ENCODE measurements at regions not wholly inside any gene's neighbourhood (a gene's known extent, or its start where the extent isn't known, plus 50 kb on each side); places are given as distances from the start of the nearest gene placed in this dataset.

- ChIA-PET POLR2A (no interaction called here), CTCF (no interaction called here)
- no peaks in the 10 kb centered on the region for H3K27me3 ChIP-seq (ENCODE audit: insufficient read depth, low read length, poor library complexity, severe bottlenecking)
- no peaks in the 10 kb centered on the region for H3K9me3 ChIP-seq (ENCODE audit: low read length)
- H3K9me3 Mint-ChIP-seq: peaks cover 0 to 6% (median 0%) of the 10 kb centered on the region in 5 donors
- H3K4me3 ChIP-seq (ENCODE audit: low read length): no peak overlapping the region
- no peak overlapping the region for H3K4me3 Mint-ChIP-seq
- peaks cover 0 to 2% of the 10 kb centered on the region in 2 donors for H3K27me3 Mint-ChIP-seq
- no peaks in the 10 kb centered on the region for H3K4me1 ChIP-seq (ENCODE audit: insufficient read depth, low read length)
- H3K36me3 Mint-ChIP-seq: no peaks in the 10 kb centered on the region
- no peaks in the 10 kb centered on the region for H3K36me3 ChIP-seq (ENCODE audit: insufficient read depth, low read length)
- no peak overlapping the region for H3K27ac ChIP-seq (ENCODE audit: low read depth, low read length)
- no peak for DNase-seq
- H3K4me1 Mint-ChIP-seq: no peaks in the 10 kb centered on the region
- H3K27ac Mint-ChIP-seq: no peak overlapping the region
These were observed 419.4 kb downstream of the CENPC start for GRCh38 chr4:67125636-67126514.

DNA sequence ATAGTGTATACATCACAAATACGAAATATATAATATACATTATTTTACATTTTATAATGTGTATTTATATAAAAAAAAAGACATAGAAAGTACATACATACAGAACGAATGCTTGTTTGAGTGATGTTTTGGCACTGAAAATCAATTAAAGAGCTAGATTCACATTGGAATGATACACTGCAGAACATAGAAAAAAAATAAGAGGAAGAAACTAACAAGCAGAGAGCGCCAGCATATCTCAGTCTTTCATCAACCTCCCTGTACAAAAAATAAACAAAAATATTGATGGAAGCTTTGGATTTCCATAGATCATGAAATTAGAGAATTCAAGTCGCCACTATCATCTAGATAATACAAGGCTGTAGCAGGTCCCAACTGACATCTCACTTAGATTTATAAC, 420.6 kb downstream of the CENPC start:
- no peaks in the 10 kb centered on the region for H3K27me3 ChIP-seq (ENCODE audit: insufficient read depth, low read length, poor library complexity, severe bottlenecking)
- peaks cover 0 to 2% of the 10 kb centered on the region in 2 donors for H3K27me3 Mint-ChIP-seq
- CTCF ChIA-PET: no interaction called here
- H3K4me1 ChIP-seq (ENCODE audit: insufficient read depth, low read length): no peaks in the 10 kb centered on the region
- H3K9me3 ChIP-seq (ENCODE audit: low read length): no peaks in the 10 kb centered on the region
- peaks cover 0 to 6% (median 0%) of the 10 kb centered on the region in 5 donors for H3K9me3 Mint-ChIP-seq
- no peaks in the 10 kb centered on the region for H3K36me3 ChIP-seq (ENCODE audit: insufficient read depth, low read length)
- H3K36me3 Mint-ChIP-seq: no peaks in the 10 kb centered on the region
- POLR2A ChIA-PET: no interaction called here
- H3K4me1 Mint-ChIP-seq: no peaks in the 10 kb centered on the region
- no peak overlapping the region for H3K4me3 ChIP-seq (ENCODE audit: low read length)
- no peak overlapping the region for H3K4me3 Mint-ChIP-seq
- DNase-seq: no peak
- peak overlapping the region in 1 of 8 donors; percentile 50 for H3K27ac Mint-ChIP-seq
- H3K27ac ChIP-seq (ENCODE audit: low read depth, low read length): no peak overlapping the region

- Histone ChIP-seq H3K4me3 (ENCODE audit: low read length) (no peak overlapping the region), H3K4me1 (ENCODE audit: insufficient read depth, low read length) (no peaks in the 10 kb centered on the region), H3K36me3 (ENCODE audit: insufficient read depth, low read length) (no peaks in the 10 kb centered on the region), H3K27ac (ENCODE audit: low read depth, low read length) (no peak overlapping the region), H3K9me3 (ENCODE audit: low read length) (no peaks in the 10 kb centered on the region), H3K27me3 (ENCODE audit: insufficient read depth, low read length, poor library complexity, severe bottlenecking) (no peaks in the 10 kb centered on the region)
- Mint-ChIP-seq H3K4me3 (no peak overlapping the region), H3K27ac (no peak overlapping the region), H3K36me3 (no peaks in the 10 kb centered on the region), H3K4me1 (no peaks in the 10 kb centered on the region), H3K27me3 (peaks cover 0 to 2% of the 10 kb centered on the region in 2 donors), H3K9me3 (peaks cover 0 to 9% (median 2%) of the 10 kb centered on the region in 5 donors)
- POLR2A ChIA-PET: no interaction called here
- CTCF ChIA-PET: no interaction called here
- DNase-seq: no peak
These were observed 423.3 kb downstream of the CENPC start for GRCh38 chr4:67122029-67122428.

DNA sequence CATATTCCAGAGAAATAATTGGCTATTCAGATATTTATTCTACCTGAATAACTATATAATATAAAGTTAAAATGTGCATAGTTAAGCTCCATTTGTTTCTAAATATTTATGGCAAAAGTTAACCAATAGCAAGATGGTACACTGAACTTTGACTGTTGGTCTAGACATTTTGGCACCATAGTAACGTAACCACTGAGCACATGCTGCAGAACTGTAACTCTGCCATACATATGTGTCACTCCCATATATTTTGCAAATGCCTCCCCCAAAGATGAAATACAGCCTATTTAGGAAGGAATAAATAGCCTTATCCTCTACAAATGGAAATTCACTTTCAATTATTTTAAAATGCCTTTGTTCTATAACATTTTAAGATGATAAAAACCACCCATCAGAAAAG, 424.9 kb downstream of the CENPC start:
- H3K4me3 Mint-ChIP-seq: no peak overlapping the region
- Histone ChIP-seq H3K4me1 (ENCODE audit: insufficient read depth, low read length) (no peaks in the 10 kb centered on the region), H3K36me3 (ENCODE audit: insufficient read depth, low read length) (no peaks in the 10 kb centered on the region), H3K9me3 (ENCODE audit: low read length) (no peaks in the 10 kb centered on the region), H3K27me3 (ENCODE audit: insufficient read depth, low read length, poor library complexity, severe bottlenecking) (no peaks in the 10 kb centered on the region), H3K4me3 (ENCODE audit: low read length) (no peak overlapping the region), H3K27ac (ENCODE audit: low read depth, low read length) (no peak overlapping the region)
- no peak for DNase-seq
- CTCF ChIA-PET: no interaction called here
- no peak overlapping the region for H3K27ac Mint-ChIP-seq
- H3K4me1 Mint-ChIP-seq: no peaks in the 10 kb centered on the region
- H3K27me3 Mint-ChIP-seq: peaks cover 0 to 2% of the 10 kb centered on the region in 2 donors
- POLR2A ChIA-PET: no interaction called here
- peaks cover 0 to 9% (median 8%) of the 10 kb centered on the region in 5 donors for H3K9me3 Mint-ChIP-seq
- no peaks in the 10 kb centered on the region for H3K36me3 Mint-ChIP-seq

- Mint-ChIP-seq H3K27me3 (no peaks in the 10 kb centered on the region), H3K36me3 (no peaks in the 10 kb centered on the region), H3K9me3 (peaks cover 0 to 13% (median 6%) of the 10 kb centered on the region in 5 donors), H3K4me1 (no peaks in the 10 kb centered on the region), H3K27ac (no peak overlapping the region), H3K4me3 (no peak overlapping the region)
- no peak overlapping the region for H3K4me3 ChIP-seq (ENCODE audit: low read length)
- DNase-seq: no peak
- POLR2A ChIA-PET: no interaction called here
- H3K27ac ChIP-seq (ENCODE audit: low read depth, low read length): no peak overlapping the region
- no peaks in the 10 kb centered on the region for H3K36me3 ChIP-seq (ENCODE audit: insufficient read depth, low read length)
- CTCF ChIA-PET: no interaction called here
- no peaks in the 10 kb centered on the region for H3K27me3 ChIP-seq (ENCODE audit: insufficient read depth, low read length, poor library complexity, severe bottlenecking)
- no peaks in the 10 kb centered on the region for H3K9me3 ChIP-seq (ENCODE audit: low read length)
- H3K4me1 ChIP-seq (ENCODE audit: insufficient read depth, low read length): no peaks in the 10 kb centered on the region
These were observed 436.0 kb downstream of the CENPC start for GRCh38 chr4:67109276-67109675.

- DNase-seq: no peak
- no peaks in the 10 kb centered on the region for H3K36me3 Mint-ChIP-seq
- H3K27ac ChIP-seq (ENCODE audit: low read depth, low read length): no peak overlapping the region
- H3K4me1 ChIP-seq (ENCODE audit: insufficient read depth, low read length): no peaks in the 10 kb centered on the region
- CTCF ChIA-PET: no interaction called here
- H3K4me1 Mint-ChIP-seq: no peaks in the 10 kb centered on the region
- POLR2A ChIA-PET: no interaction called here
- H3K36me3 ChIP-seq (ENCODE audit: insufficient read depth, low read length): no peaks in the 10 kb centered on the region
- peaks cover 0 to 3% (median 1%) of the 10 kb centered on the region in 5 donors for H3K9me3 Mint-ChIP-seq
- H3K4me3 ChIP-seq (ENCODE audit: low read length): no peak overlapping the region
- no peaks in the 10 kb centered on the region for H3K9me3 ChIP-seq (ENCODE audit: low read length)
- H3K27me3 Mint-ChIP-seq: no peaks in the 10 kb centered on the region
- no peak overlapping the region for H3K27ac Mint-ChIP-seq
- H3K27me3 ChIP-seq (ENCODE audit: insufficient read depth, low read length, poor library complexity, severe bottlenecking): no peaks in the 10 kb centered on the region
- no peak overlapping the region for H3K4me3 Mint-ChIP-seq
These were observed 438.3 kb downstream of the CENPC start for GRCh38 chr4:67106861-67107460.

- H3K36me3 ChIP-seq (ENCODE audit: insufficient read depth, low read length): no peaks in the 10 kb centered on the region
- ChIA-PET CTCF (no interaction called here), POLR2A (no interaction called here)
- H3K4me3 Mint-ChIP-seq: no peak overlapping the region
- no peaks in the 10 kb centered on the region for H3K9me3 ChIP-seq (ENCODE audit: low read length)
- H3K9me3 Mint-ChIP-seq: peaks cover 0 to 3% (median 1%) of the 10 kb centered on the region in 5 donors
- no peaks in the 10 kb centered on the region for H3K27me3 ChIP-seq (ENCODE audit: insufficient read depth, low read length, poor library complexity, severe bottlenecking)
- H3K4me1 ChIP-seq (ENCODE audit: insufficient read depth, low read length): no peaks in the 10 kb centered on the region
- no peak overlapping the region for H3K4me3 ChIP-seq (ENCODE audit: low read length)
- H3K4me1 Mint-ChIP-seq: no peaks in the 10 kb centered on the region
- H3K27me3 Mint-ChIP-seq: no peaks in the 10 kb centered on the region
- no peaks in the 10 kb centered on the region for H3K36me3 Mint-ChIP-seq
- DNase-seq: no peak
- no peak overlapping the region for H3K27ac ChIP-seq (ENCODE audit: low read depth, low read length)
- H3K27ac Mint-ChIP-seq: no peak overlapping the region
These were observed 441.2 kb downstream of the CENPC start for GRCh38 chr4:67104145-67104544.

GRCh38 chr4:67103001-67103747, 442.1 kb downstream of the CENPC start:
- no peak overlapping the region for H3K27ac Mint-ChIP-seq

More at GRCh38 chr4:67103001-67103747, 442.1 kb downstream of the CENPC start:
- no peak overlapping the region for H3K4me3 Mint-ChIP-seq
- Histone ChIP-seq H3K27me3 (ENCODE audit: insufficient read depth, low read length, poor library complexity, severe bottlenecking) (no peaks in the 10 kb centered on the region), H3K4me3 (ENCODE audit: low read length) (no peak overlapping the region), H3K4me1 (ENCODE audit: insufficient read depth, low read length) (no peaks in the 10 kb centered on the region), H3K36me3 (ENCODE audit: insufficient read depth, low read length) (no peaks in the 10 kb centered on the region), H3K9me3 (ENCODE audit: low read length) (no peaks in the 10 kb centered on the region), H3K27ac (ENCODE audit: low read depth, low read length) (no peak overlapping the region)
- ChIA-PET POLR2A (no interaction called here), CTCF (no interaction called here)
- peaks cover 0 to 3% (median 1%) of the 10 kb centered on the region in 5 donors for H3K9me3 Mint-ChIP-seq
- H3K27me3 Mint-ChIP-seq: no peaks in the 10 kb centered on the region
- no peaks in the 10 kb centered on the region for H3K36me3 Mint-ChIP-seq
- no peaks in the 10 kb centered on the region for H3K4me1 Mint-ChIP-seq
- no peak for DNase-seq

All from CD8-positive, alpha-beta memory T cell (primary cell).